ENCODE measurements at regions not wholly inside any gene's neighbourhood (a gene's known extent, or its start where the extent isn't known, plus 50 kb on each side); places are given as distances from the start of the nearest gene placed in this dataset.

GRCh38 chr13:76038920-76039716 lies 403.0 kb downstream of the LMO7 start:
- no peak for DNase-seq

- DNase-seq: no peak
Observed at GRCh38 chr13:76036176-76036575, 400.0 kb downstream of the LMO7 start.

GRCh38 chr13:76035711-76036110 lies 399.6 kb downstream of the LMO7 start:
- no peak for DNase-seq

- DNase-seq: no peak
Observed at GRCh38 chr13:76029706-76030105, 393.6 kb downstream of the LMO7 start.

- no peak for DNase-seq
Observed at GRCh38 chr13:76029088-76029487, 393.0 kb downstream of the LMO7 start.

- DNase-seq: no peak
Observed at GRCh38 chr13:76027131-76027530, 391.0 kb downstream of the LMO7 start.

GRCh38 chr13:76025392-76025791 lies 389.3 kb downstream of the LMO7 start:
- no peak for DNase-seq

- DNase-seq: no peak
Observed at GRCh38 chr13:76024151-76024550, 388.0 kb downstream of the LMO7 start.

GRCh38 chr13:76023652-76024051 lies 387.5 kb downstream of the LMO7 start:
- no peak for DNase-seq

GRCh38 chr13:76020421-76020955 lies 384.4 kb downstream of the LMO7 start:
- no peak for DNase-seq

- DNase-seq: no peak
Observed at GRCh38 chr13:76019421-76020044, 383.4 kb downstream of the LMO7 start.

- DNase-seq: no peak
Observed at GRCh38 chr13:76017861-76018556, 381.9 kb downstream of the LMO7 start.

- no peak for DNase-seq
Observed at GRCh38 chr13:76016799-76017400, 380.8 kb downstream of the LMO7 start.

- no peak for DNase-seq
Observed at GRCh38 chr13:76014406-76015318, 378.5 kb downstream of the LMO7 start.

GRCh38 chr13:76012091-76012721 lies 376.1 kb downstream of the LMO7 start:
- peak; percentile 25 for DNase-seq

- no peak for DNase-seq
Observed at GRCh38 chr13:76009267-76009890, 373.2 kb downstream of the LMO7 start.

GRCh38 chr13:76004416-76004815 lies 368.3 kb downstream of the LMO7 start:
- DNase-seq: no peak

GRCh38 chr13:76000131-76000530 lies 364.0 kb downstream of the LMO7 start:
- DNase-seq: no peak

GRCh38 chr13:75996582-75996981 lies 360.5 kb downstream of the LMO7 start:
- DNase-seq: no peak

GRCh38 chr13:75995966-75996365 lies 359.8 kb downstream of the LMO7 start:
- no peak for DNase-seq

GRCh38 chr13:75993823-75994222 lies 357.7 kb downstream of the LMO7 start:
- DNase-seq: no peak

All from DMS79 treated with DMSO at 0.1 percent for 48 hours (cell line).